SU-DHL-6 (cell line): ENCODE measurements at regions not wholly inside any gene's neighbourhood (a gene's known extent, or its start where the extent isn't known, plus 50 kb on each side); places are given as distances from the start of the nearest gene placed in this dataset.

ENCODE experiments used
- H2AFZ ChIP-seq: fragments of 200-600 bp; sonication (generic); 2 replicates; pipeline ENCODE4 v1.6.1; 2014; ENCODE audit warnings: low read depth, mild to moderate bottlenecking, moderate library complexity, mixed read lengths, antibody characterized with exemption, low read length; ENCODE audit not compliant: severe bottlenecking
- H3F3A ChIP-seq: fragments of 200-600 bp; shearing (Covaris generic); 2 replicates; pipeline ENCODE4 v1.6.0; 2016; ENCODE audit warnings: antibody characterized with exemption, mild to moderate bottlenecking; ENCODE audit not compliant: insufficient read depth
- H3K27ac ChIP-seq: fragments of 200-600 bp; sonication (generic); 2 replicates; pipeline ENCODE4 v1.5.1; 2016; ENCODE audit warnings: low read depth, mild to moderate bottlenecking, low read length, moderate library complexity, mixed read lengths
- H3K27me3 ChIP-seq: fragments of 200-600 bp; sonication (generic), shearing (Covaris generic); 2 replicates; pipeline ENCODE4 v1.6.0; 2014; ENCODE audit warnings: mild to moderate bottlenecking, low read length
- H3K36me3 ChIP-seq: fragments of 200-600 bp; sonication (generic); 2 replicates; pipeline ENCODE4 v1.6.1; 2014; ENCODE audit warnings: mild to moderate bottlenecking, low read length, mixed read lengths
- H3K4me2 ChIP-seq: fragments of 300-600, 200-600 bp; shearing (Covaris generic), sonication (generic); 2 replicates; pipeline ENCODE4 v1.6.0; 2014; ENCODE audit warnings: low read length, low read depth, mild to moderate bottlenecking; ENCODE audit not compliant: poor library complexity, severe bottlenecking
- H3K4me3 ChIP-seq: fragments of 200-600 bp; sonication (generic); 2 replicates; pipeline ENCODE4 v1.5.1; 2014; ENCODE audit warnings: antibody characterized with exemption, low read length, mild to moderate bottlenecking, mixed read lengths; ENCODE audit not compliant: insufficient read depth, poor library complexity, severe bottlenecking
- H3K79me2 ChIP-seq: fragments of 200-600 bp; sonication (generic); 2 replicates; pipeline ENCODE4 v1.6.1; 2014; ENCODE audit warnings: mild to moderate bottlenecking, low read length, moderate library complexity; ENCODE audit not compliant: insufficient read depth
- H3K9ac ChIP-seq: fragments of 200-600 bp; sonication (generic); 2 replicates; pipeline ENCODE4 v1.7.0; 2014; ENCODE audit warnings: mild to moderate bottlenecking, low read length
- H3K9me2 ChIP-seq: fragments of 200-600 bp; sonication (generic); replicated peaks from 2 replicates; pipeline ENCODE4 v1.6.1; 2014; ENCODE audit warnings: low read length; ENCODE audit not compliant: insufficient read depth
- H3K9me3 ChIP-seq: fragments of 200-600 bp; sonication (generic); 2 replicates; pipeline ENCODE4 v1.6.1; 2014; ENCODE audit warnings: low read length, mixed read lengths; ENCODE audit not compliant: insufficient read depth
- H4K20me1 ChIP-seq: fragments of 200-600 bp; sonication (generic); 2 replicates; pipeline ENCODE4 v1.6.1; 2014; ENCODE audit warnings: low read depth, mild to moderate bottlenecking, antibody characterized with exemption, low read length, moderate library complexity, mixed read lengths
- EZH2phosphoT487 ChIP-seq: fragments of 200-600 bp; sonication (generic), shearing (Covaris generic); conservative IDR thresholded peaks from 2 replicates; pipeline ENCODE4 v1.6.1; 2018; ENCODE audit warnings: mild to moderate bottlenecking, antibody characterized with exemption, low read length, moderate library complexity, mixed read lengths
- TF ChIP-seq, protein P1 (sequence below): fragments of 200-600 bp; sonication (generic); IDR thresholded peaks from one replicate; pipeline ENCODE4 v1.5.1; 2017; ENCODE audit warnings: antibody characterized with exemption, mild to moderate bottlenecking, low read length, moderate library complexity; ENCODE audit not compliant: insufficient read depth, poor library complexity, severe bottlenecking

- Histone ChIP-seq H3K9me2 (no peaks in the 10 kb centered on the region), H3K9me3 (no peaks in the 10 kb centered on the region), H3K27me3 (no peaks in the 10 kb centered on the region), H3K79me2 (no peaks in the 10 kb centered on the region), H2AFZ (peak overlapping the region; percentile 62), H3F3A (no peaks in the 10 kb centered on the region), H4K20me1 (no peaks in the 10 kb centered on the region), H3K9ac (no peak overlapping the region), H3K4me2 (no peak overlapping the region), H3K27ac (no peak overlapping the region), H3K36me3 (no peaks in the 10 kb centered on the region), H3K4me3 (no peak overlapping the region)
- TF ChIP-seq, protein P1, sequence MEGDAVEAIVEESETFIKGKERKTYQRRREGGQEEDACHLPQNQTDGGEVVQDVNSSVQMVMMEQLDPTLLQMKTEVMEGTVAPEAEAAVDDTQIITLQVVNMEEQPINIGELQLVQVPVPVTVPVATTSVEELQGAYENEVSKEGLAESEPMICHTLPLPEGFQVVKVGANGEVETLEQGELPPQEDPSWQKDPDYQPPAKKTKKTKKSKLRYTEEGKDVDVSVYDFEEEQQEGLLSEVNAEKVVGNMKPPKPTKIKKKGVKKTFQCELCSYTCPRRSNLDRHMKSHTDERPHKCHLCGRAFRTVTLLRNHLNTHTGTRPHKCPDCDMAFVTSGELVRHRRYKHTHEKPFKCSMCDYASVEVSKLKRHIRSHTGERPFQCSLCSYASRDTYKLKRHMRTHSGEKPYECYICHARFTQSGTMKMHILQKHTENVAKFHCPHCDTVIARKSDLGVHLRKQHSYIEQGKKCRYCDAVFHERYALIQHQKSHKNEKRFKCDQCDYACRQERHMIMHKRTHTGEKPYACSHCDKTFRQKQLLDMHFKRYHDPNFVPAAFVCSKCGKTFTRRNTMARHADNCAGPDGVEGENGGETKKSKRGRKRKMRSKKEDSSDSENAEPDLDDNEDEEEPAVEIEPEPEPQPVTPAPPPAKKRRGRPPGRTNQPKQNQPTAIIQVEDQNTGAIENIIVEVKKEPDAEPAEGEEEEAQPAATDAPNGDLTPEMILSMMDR, result no peak
- TF ChIP-seq EZH2phosphoT487, result no peak
Observed at GRCh38 chr2:176446718-176447414, 177.6 kb downstream of the MTX2 start.

GRCh38 chr2:176447616-176448015 lies 178.4 kb downstream of the MTX2 start:
- no peak overlapping the region for H2AFZ ChIP-seq
- H3K27ac ChIP-seq, result no peak overlapping the region
- no peaks in the 10 kb centered on the region for H3K36me3 ChIP-seq
- TF ChIP-seq, protein P1, result no peak
- no peak for TF ChIP-seq EZH2phosphoT487
- H3K9ac ChIP-seq, result no peak overlapping the region
- no peak overlapping the region for H3K4me3 ChIP-seq
- no peak overlapping the region for H3K4me2 ChIP-seq
- no peaks in the 10 kb centered on the region for H3K27me3 ChIP-seq
- H3F3A ChIP-seq, result no peaks in the 10 kb centered on the region
- H4K20me1 ChIP-seq, result no peaks in the 10 kb centered on the region
- H3K9me3 ChIP-seq, result no peaks in the 10 kb centered on the region
- H3K79me2 ChIP-seq, result no peaks in the 10 kb centered on the region
- no peaks in the 10 kb centered on the region for H3K9me2 ChIP-seq

DNA sequence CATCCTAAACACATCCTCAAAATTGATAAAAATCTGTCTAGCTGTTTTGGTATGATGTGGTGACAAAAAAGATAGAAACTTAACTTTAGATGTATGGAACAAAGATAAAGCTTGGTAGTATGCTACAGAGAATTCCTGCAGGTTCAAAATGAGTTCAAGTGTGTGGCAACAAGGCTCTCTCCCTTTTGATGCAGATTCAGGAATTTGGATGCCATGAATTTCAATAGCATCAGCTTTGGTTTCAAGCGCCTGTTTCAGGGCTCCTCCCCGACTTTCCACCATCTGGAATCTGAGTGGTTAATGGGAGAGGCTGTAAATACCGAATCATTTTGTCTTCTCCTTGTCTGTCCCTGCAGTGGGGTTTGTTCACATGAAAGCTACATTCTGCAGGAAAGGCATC lies 180.6 kb downstream of the MTX2 start:
- Histone ChIP-seq H3K36me3 (no peaks in the 10 kb centered on the region), H3K9me3 (no peaks in the 10 kb centered on the region), H3F3A (no peaks in the 10 kb centered on the region), H3K4me3 (no peak overlapping the region), H4K20me1 (no peaks in the 10 kb centered on the region), H2AFZ (no peak overlapping the region), H3K79me2 (no peaks in the 10 kb centered on the region), H3K27me3 (no peaks in the 10 kb centered on the region), H3K27ac (no peak overlapping the region), H3K9me2 (no peaks in the 10 kb centered on the region), H3K4me2 (no peak overlapping the region), H3K9ac (no peak overlapping the region)
- TF ChIP-seq, protein P1, result no peak
- TF ChIP-seq EZH2phosphoT487, result no peak
